ENCODE measurements at regions not wholly inside any gene's neighbourhood (a gene's known extent, or its start where the extent isn't known, plus 50 kb on each side); places are given as distances from the start of the nearest gene placed in this dataset.

- no peak overlapping the region for H3K4me3 ChIP-seq (ENCODE audit: low read depth, low read length)
- no peak for TF ChIP-seq CTCF (IDR thresholded peaks at IDR 0.05; ENCODE audit: low read depth, low read length, missing control alignments)
- DNase-seq (ENCODE audit: low read depth): no peak
These were observed 337.2 kb upstream of the FANCL start for GRCh38 chr2:58578276-58578675.

GRCh38 chr2:58574873-58575272 is 333.7 kb upstream of the FANCL start:
- H3K4me3 ChIP-seq (ENCODE audit: low read depth, low read length): no peak overlapping the region
- TF ChIP-seq CTCF (IDR thresholded peaks at IDR 0.05; ENCODE audit: low read depth, low read length, missing control alignments): no peak
- DNase-seq (ENCODE audit: low read depth): no peak

GRCh38 chr2:58572731-58573130 is 331.6 kb upstream of the FANCL start:
- DNase-seq (ENCODE audit: low read depth): no peak
- TF ChIP-seq CTCF (IDR thresholded peaks at IDR 0.05; ENCODE audit: low read depth, low read length, missing control alignments): no peak
- H3K4me3 ChIP-seq (ENCODE audit: low read depth, low read length): no peak overlapping the region

- peak; percentile 74 for TF ChIP-seq CTCF (IDR thresholded peaks at IDR 0.05; ENCODE audit: low read depth, low read length, missing control alignments)
These were observed 330.2 kb upstream of the FANCL start for GRCh38 chr2:58571181-58571852.

GRCh38 chr2:58569475-58570185 is 328.5 kb upstream of the FANCL start:
- TF ChIP-seq CTCF (IDR thresholded peaks at IDR 0.05; ENCODE audit: low read depth, low read length, missing control alignments): no peak
- H3K4me3 ChIP-seq (ENCODE audit: low read depth, low read length): no peak overlapping the region
- DNase-seq (ENCODE audit: low read depth): peak; percentile 18

More at GRCh38 chr2:58571181-58571852, 330.2 kb upstream of the FANCL start:
- DNase-seq (ENCODE audit: low read depth): peak; percentile 27
- no peak overlapping the region for H3K4me3 ChIP-seq (ENCODE audit: low read depth, low read length)

GRCh38 chr2:58568901-58569300 is 327.8 kb upstream of the FANCL start:
- no peak for TF ChIP-seq CTCF (IDR thresholded peaks at IDR 0.05; ENCODE audit: low read depth, low read length, missing control alignments)
- no peak overlapping the region for H3K4me3 ChIP-seq (ENCODE audit: low read depth, low read length)
- no peak for DNase-seq (ENCODE audit: low read depth)
